H1 (cell line): ENCODE measurements at regions not wholly inside any gene's neighbourhood (a gene's known extent, or its start where the extent isn't known, plus 50 kb on each side); places are given as distances from the start of the nearest gene placed in this dataset.

ENCODE experiments used
- CTCF ChIA-PET: fragments of 300-600 bp; sonication (Branson Sonifier 250); formaldehyde crosslinking; loops from one replicate; lab custom pipeline; 2021; ENCODE audit not compliant: partially characterized antibody; lab: Charles Lee
- POLR2A ChIA-PET: fragments of 300-600 bp; sonication (Branson Sonifier 250); formaldehyde crosslinking; loops from one replicate; lab custom pipeline; 2021; ENCODE audit warnings: inconsistent platforms; ENCODE audit not compliant: partially characterized antibody; lab: Charles Lee
- DNase-seq, 2 experiments: peaks; one replicate each; pipeline versions ENCODE4 v3.0.0 to v3.0.0-alpha.2; 2010 to 2022; ENCODE audit warnings: low spot score in 2 of 2, low read depth in 1 of 2, mixed read lengths in 1 of 2
- FAIRE-seq: peaks from 2 replicates; lab custom pipeline; 2011; peaks lifted over from hg19 to GRCh38; lab: Jason Lieb, UNC
- H2AFZ ChIP-seq: 2 replicates; pipeline ENCODE4 v1.8.1; 2012; ENCODE audit warnings: low read length, inconsistent platforms
- H2AK5ac ChIP-seq: 2 replicates; pipeline ENCODE4 v1.6.1; 2013; ENCODE audit warnings: low read depth, low read length
- H2BK120ac ChIP-seq: replicated peaks from 2 replicates; pipeline ENCODE3; 2013; ENCODE audit warnings: low read depth, low read length, inconsistent platforms
- H2BK12ac ChIP-seq: 2 replicates; pipeline ENCODE4 v1.6.1; 2013; ENCODE audit warnings: low read depth, low read length
- H2BK15ac ChIP-seq: 2 replicates; pipeline ENCODE4 v1.6.1; 2013; ENCODE audit warnings: low read length
- H2BK20ac ChIP-seq: 2 replicates; pipeline ENCODE4 v1.6.1; 2013; ENCODE audit warnings: low read length
- H2BK5ac ChIP-seq: 2 replicates; pipeline ENCODE4 v1.6.1; 2013; ENCODE audit warnings: low read depth, low read length
- H3K14ac ChIP-seq: 2 replicates; pipeline ENCODE4 v1.6.1; 2013; ENCODE audit warnings: inconsistent platforms; ENCODE audit not compliant: insufficient read length
- H3K18ac ChIP-seq: 2 replicates; pipeline ENCODE4 v1.6.1; 2013; ENCODE audit warnings: low read length; ENCODE audit errors: extremely low read depth
- H3K23ac ChIP-seq: 2 replicates; pipeline ENCODE4 v1.6.1; 2013; ENCODE audit warnings: inconsistent platforms; ENCODE audit not compliant: insufficient read length
- H3K23me2 ChIP-seq: 2 replicates; pipeline ENCODE4 v1.6.1; 2013; ENCODE audit warnings: low read depth, low read length
- H3K27ac ChIP-seq: 2 replicates; pipeline ENCODE4 v1.6.1; 2011; ENCODE audit warnings: low read depth, low read length, inconsistent platforms
- H3K27me3 ChIP-seq, 4 experiments: replicated peaks in 1 of 4; 1 replicate in 1 of 4; 2 replicates in 3 of 4; pipeline versions ENCODE4 v1.6.1 to v1.8.1; 2011 to 2013; ENCODE audit warnings: low read length in 3 of 4, mild to moderate bottlenecking in 3 of 4, inconsistent platforms in 2 of 4, mixed read lengths in 2 of 4, moderate library complexity in 1 of 4; ENCODE audit not compliant: control insufficient read depth in 3 of 4, insufficient read depth in 3 of 4; ENCODE audit errors: extremely low read depth in 1 of 4
- H3K36me3 ChIP-seq, 4 experiments: 2 replicates each; pipeline versions ENCODE4 v1.6.1 to v1.8.1; 2011 to 2013; ENCODE audit warnings: mild to moderate bottlenecking in 4 of 4, low read length in 3 of 4, moderate library complexity in 2 of 4, control low read depth in 1 of 4, inconsistent platforms in 1 of 4; ENCODE audit not compliant: insufficient read depth in 4 of 4, control insufficient read depth in 2 of 4
- H3K4ac ChIP-seq: replicated peaks from 2 replicates; pipeline ENCODE3; 2013; ENCODE audit warnings: low read length, low read depth, mixed read lengths, inconsistent platforms; ENCODE audit not compliant: insufficient read length
- H3K4me1 ChIP-seq, 4 experiments: replicated peaks in 1 of 4; 1 replicate in 1 of 4; 2 replicates in 3 of 4; pipeline versions ENCODE4 v1.6.1 to v1.8.1; 2011 to 2013; ENCODE audit warnings: low read length in 3 of 4, inconsistent platforms in 2 of 4, mixed read lengths in 1 of 4; ENCODE audit not compliant: insufficient read depth in 4 of 4, control insufficient read depth in 3 of 4
- H3K4me2 ChIP-seq, 2 experiments: 2 replicates each; pipeline versions ENCODE4 v1.6.1 to v1.8.1; 2011 to 2013; ENCODE audit warnings: low read depth in 2 of 2, low read length in 2 of 2, control low read depth in 1 of 2, inconsistent platforms in 1 of 2, mild to moderate bottlenecking in 1 of 2; ENCODE audit not compliant: insufficient read depth in 1 of 2
- H3K4me3 ChIP-seq, 4 experiments: fragments of 200-600, 300-600 bp in 1 of 4; sonication (generic), shearing (Covaris generic), sonication (Bioruptor Twin) in 1 of 4; 2 replicates each; pipeline versions ENCODE4 v1.5.1 to v1.8.1; 2011 to 2016; ENCODE audit warnings: low read length in 4 of 4, low read depth in 3 of 4, control low read depth in 2 of 4, inconsistent platforms in 2 of 4, mild to moderate bottlenecking in 2 of 4, mixed read lengths in 1 of 4, moderate library complexity in 1 of 4; ENCODE audit not compliant: insufficient read depth in 2 of 4; ENCODE audit errors: extremely low read depth in 1 of 4
- H3K56ac ChIP-seq: replicated peaks from 2 replicates; pipeline ENCODE3; 2013; ENCODE audit warnings: low read depth, mild to moderate bottlenecking, mixed read lengths, low read length, inconsistent platforms; ENCODE audit not compliant: insufficient read length
- H3K79me1 ChIP-seq: 2 replicates; pipeline ENCODE4 v1.6.1; 2013; ENCODE audit warnings: low read depth, low read length, control low read depth
- H3K79me2 ChIP-seq, 2 experiments: 2 replicates each; pipeline versions ENCODE4 v1.6.1 to v1.8.1; 2012 to 2013; ENCODE audit warnings: low read length in 2 of 2, mild to moderate bottlenecking in 2 of 2, inconsistent platforms in 1 of 2; ENCODE audit not compliant: insufficient read depth in 2 of 2, control insufficient read depth in 1 of 2
- H3K9ac ChIP-seq, 4 experiments: replicated peaks in 1 of 4; 1 replicate in 1 of 4; 2 replicates in 3 of 4; pipeline versions ENCODE4 v1.6.1 to v1.8.1; 2011 to 2013; ENCODE audit warnings: low read depth in 3 of 4, low read length in 3 of 4, control low read depth in 2 of 4, mild to moderate bottlenecking in 2 of 4, moderate library complexity in 2 of 4, inconsistent platforms in 1 of 4; ENCODE audit errors: extremely low read depth in 1 of 4
- H3K9me3 ChIP-seq, 2 experiments: 2 replicates each; pipeline versions ENCODE4 v1.6.1 to v1.8.1; 2012 to 2013; ENCODE audit warnings: mild to moderate bottlenecking in 2 of 2, moderate library complexity in 2 of 2, control low read depth in 1 of 2, inconsistent platforms in 1 of 2, low read depth in 1 of 2, low read length in 1 of 2, mixed read lengths in 1 of 2; ENCODE audit not compliant: insufficient read depth in 2 of 2
- H4K20me1 ChIP-seq, 2 experiments: replicated peaks in 1 of 2; 2 replicates each; pipeline versions ENCODE3 to v1.8.1; 2011 to 2013; ENCODE audit warnings: inconsistent platforms in 2 of 2, low read length in 2 of 2, mild to moderate bottlenecking in 1 of 2; ENCODE audit not compliant: insufficient read depth in 2 of 2, control insufficient read depth in 1 of 2
- H4K5ac ChIP-seq: 2 replicates; pipeline ENCODE4 v1.6.1; 2013; ENCODE audit warnings: low read length, low read depth, mixed read lengths, inconsistent platforms; ENCODE audit not compliant: insufficient read length
- H4K8ac ChIP-seq: 2 replicates; pipeline ENCODE4 v1.8.0; 2013; ENCODE audit warnings: mild to moderate bottlenecking, moderate library complexity, low read length, inconsistent platforms; ENCODE audit not compliant: insufficient read depth; ENCODE audit errors: extremely low read depth
- H4K91ac ChIP-seq: replicated peaks from 2 replicates; pipeline ENCODE3; 2013; ENCODE audit warnings: low read length, mixed read lengths, inconsistent platforms; ENCODE audit not compliant: insufficient read length
- CEBPB ChIP-seq: IDR thresholded peaks from 2 replicates; pipeline ENCODE4 v1.6.1; 2012; ENCODE audit warnings: low read depth, low read length
- CREB1 ChIP-seq: IDR thresholded peaks from 2 replicates; pipeline ENCODE4 v1.6.1; 2012; ENCODE audit warnings: inconsistent platforms
- CTCF ChIP-seq, 3 experiments: IDR thresholded peaks; 1 replicate in 2 of 3; 2 replicates in 1 of 3; pipeline versions ENCODE4 v1.5.1 to v1.6.1; 2011; ENCODE audit warnings: low read length in 3 of 3, mild to moderate bottlenecking in 3 of 3, inconsistent platforms in 2 of 3, low read depth in 1 of 3, moderate library complexity in 1 of 3; ENCODE audit not compliant: insufficient read depth in 1 of 3; ENCODE audit errors: control extremely low read depth in 1 of 3
- E2F6 ChIP-seq: IDR thresholded peaks from 2 replicates; pipeline ENCODE4 v1.6.1; 2012; ENCODE audit warnings: inconsistent platforms
- JUND ChIP-seq: IDR thresholded peaks from 2 replicates; pipeline ENCODE4 v1.6.1; 2011; ENCODE audit warnings: mild to moderate bottlenecking, improper control_type of control experiment, low read length
- NANOG ChIP-seq: IDR thresholded peaks from 2 replicates; pipeline ENCODE4 v1.6.1; 2011; ENCODE audit warnings: low read length, low read depth, mild to moderate bottlenecking, inconsistent platforms; ENCODE audit not compliant: insufficient read depth, poor library complexity, severe bottlenecking
- PHF8 ChIP-seq: fragments of 200-600 bp; sonication (generic); conservative IDR thresholded peaks from 2 replicates; pipeline ENCODE4 v1.7.1; 2012; ENCODE audit warnings: low read depth, mild to moderate bottlenecking, inconsistent platforms, low read length, moderate library complexity
- RAD21 ChIP-seq, 2 experiments: IDR thresholded peaks in 1 of 2; conservative IDR thresholded peaks in 1 of 2; 2 replicates each; pipeline ENCODE4 v1.6.1; 2011; ENCODE audit warnings: low read depth in 2 of 2, low read length in 2 of 2, improper control_type of control experiment in 1 of 2, inconsistent platforms in 1 of 2, mild to moderate bottlenecking in 1 of 2, moderate library complexity in 1 of 2
- SIX5 ChIP-seq: IDR thresholded peaks from 2 replicates; pipeline ENCODE4 v1.6.1; 2011; ENCODE audit warnings: mild to moderate bottlenecking, low read depth, low read length
- SRF ChIP-seq: IDR thresholded peaks from 2 replicates; pipeline ENCODE4 v1.6.1; 2011; ENCODE audit warnings: mild to moderate bottlenecking, low read depth, low read length, moderate library complexity
- WGBS, 2 experiments: shearing (Covaris generic) in 1 of 2; methylation state at CpG; one replicate each; pipeline versions ENCODE4 v1.1.6 to v1.1.7; 2013 to 2015; ENCODE audit warnings: low lambda C conversion rate in 2 of 2, mixed read lengths in 2 of 2, inconsistent platforms in 1 of 2, low coverage in 1 of 2, missing lambda C conversion rate in 1 of 2; ENCODE audit not compliant: insufficient replicate concordance in 2 of 2, insufficient coverage in 1 of 2, insufficient read length in 1 of 2; ENCODE audit errors: extremely low coverage in 1 of 2, missing lambda C conversion rate in 1 of 2; 5-methylcytosine and 5-hydroxymethylcytosine counted together

- Histone ChIP-seq H2AK5ac (no peak overlapping the region), H3K79me1 (no peaks in the 10 kb centered on the region), H2BK5ac (no peak overlapping the region), H3K14ac (no peak overlapping the region), H3K56ac (no peak overlapping the region), H3K4me3 (no peak overlapping the region), H2AFZ (no peak overlapping the region), H3K4ac (no peak overlapping the region), H4K91ac (no peak overlapping the region), H3K4me2 (no peak overlapping the region), H2BK20ac (no peak overlapping the region), H4K5ac (no peak overlapping the region), H3K27ac (no peak overlapping the region), H2BK120ac (no peak overlapping the region), H3K23me2 (no peaks in the 10 kb centered on the region), H2BK12ac (no peak overlapping the region), H3K9me3 (no peaks in the 10 kb centered on the region), H3K27me3 (no peaks in the 10 kb centered on the region), H4K8ac (no peak overlapping the region), H3K23ac (no peak overlapping the region), H3K18ac (no peak overlapping the region), H2BK15ac (no peak overlapping the region), H3K36me3 (no peaks in the 10 kb centered on the region), H3K9ac (no peak overlapping the region), H3K79me2 (no peaks in the 10 kb centered on the region), H3K4me1 (no peaks in the 10 kb centered on the region), H4K20me1 (no peaks in the 10 kb centered on the region)
- DNase-seq (no peak), FAIRE-seq (no peak)
- WGBS, 2 experiments: 63% methylated on average over 5 of the region's 5 CpGs; no CpG with 5 or more reads in 1 of the 2 experiments
- CTCF ChIA-PET: interaction anchor here (0.6 to 1.8 kb wide), 17 partner anchors 13 to 604 kb away, joined by 3 to 8 read pairs (median 4); no protein-coding TSS in a partner anchor
- POLR2A ChIA-PET: no interaction called here
- no peak for TF ChIP-seq E2F6
- no peak for TF ChIP-seq JUND
- TF ChIP-seq PHF8: no peak
- no peak for TF ChIP-seq CEBPB
- TF ChIP-seq SIX5: no peak
- peak in 2 of 3 experiments; percentile 30 to 34; a peak in 3 of 4 replicates for TF ChIP-seq CTCF (IDR thresholded peaks at IDR 0.05; ENCODE audit: control extremely low read depth in 1 of 3, insufficient read depth in 1 of 3, low read depth in 1 of 3, low read length in 3 of 3)
- no peak for TF ChIP-seq NANOG
- peak; percentile 46 to 52 for TF ChIP-seq RAD21 (IDR thresholded peaks at IDR 0.05 in 1 of 2, conservative IDR thresholded peaks at IDR 0.05 in 1 of 2; ENCODE audit: low read depth in 2 of 2, low read length in 2 of 2)
- no peak for TF ChIP-seq SRF
- no peak for TF ChIP-seq CREB1
Measured at GRCh38 chr9:108512426-108513173, 343.2 kb downstream of the ACTL7B start.
